Forelimb muscle (tissue), 1 donor: ENCODE measurements at regions not wholly inside any gene's neighbourhood (a gene's known extent, or its start where the extent isn't known, plus 50 kb on each side); places are given as distances from the start of the nearest gene placed in this dataset.
"Not testable (repeated sequence)": the region's sequence is repeated elsewhere in the genome, so short reads cannot be mapped to it uniquely, and the experiment has no call there.

ENCODE experiments used
- DNase-seq: peaks from one replicate; pipeline ENCODE4 v3.0.0-alpha.2; 2013; ENCODE audit warnings: low read depth

GRCh38 chr18:70425236-70425635 lies 136.4 kb downstream of the SOCS6 start:
- DNase-seq, result no peak

GRCh38 chr18:70423988-70424387 lies 135.1 kb downstream of the SOCS6 start:
- DNase-seq, result no peak

- DNase-seq, result no peak
Measured at GRCh38 chr18:70423120-70423519, 134.3 kb downstream of the SOCS6 start.

GRCh38 chr18:70422391-70422965 lies 133.6 kb downstream of the SOCS6 start:
- no peak for DNase-seq

GRCh38 chr18:70421471-70422390 lies 132.9 kb downstream of the SOCS6 start:
- DNase-seq, result no peak

- DNase-seq, result no peak
Measured at GRCh38 chr18:70420146-70420898, 131.5 kb downstream of the SOCS6 start.

GRCh38 chr18:70419526-70419925 lies 130.7 kb downstream of the SOCS6 start:
- DNase-seq, result no peak

- DNase-seq, result no peak
Measured at GRCh38 chr18:70418546-70419311, 129.9 kb downstream of the SOCS6 start.

- no peak for DNase-seq
Measured at GRCh38 chr18:70417847-70418246, 129.0 kb downstream of the SOCS6 start.

GRCh38 chr18:70416496-70416895 lies 127.7 kb downstream of the SOCS6 start:
- no peak for DNase-seq

- DNase-seq, result no peak
Measured at GRCh38 chr18:70415823-70416488, 127.1 kb downstream of the SOCS6 start.

- DNase-seq, result no peak
Measured at GRCh38 chr18:70414315-70414900, 125.6 kb downstream of the SOCS6 start.

- no peak for DNase-seq
Measured at GRCh38 chr18:70413455-70413854, 124.6 kb downstream of the SOCS6 start.

GRCh38 chr18:70411876-70412435 lies 123.1 kb downstream of the SOCS6 start:
- no peak for DNase-seq

- DNase-seq, result no peak
Measured at GRCh38 chr18:70411307-70411706, 122.5 kb downstream of the SOCS6 start.

- no peak for DNase-seq
Measured at GRCh38 chr18:70405052-70405451, 116.2 kb downstream of the SOCS6 start.

- no peak for DNase-seq
Measured at GRCh38 chr18:70400476-70400875, 111.6 kb downstream of the SOCS6 start.

GRCh38 chr18:70398076-70398475 lies 109.2 kb downstream of the SOCS6 start:
- DNase-seq, result no peak

GRCh38 chr18:70397259-70397925 lies 108.5 kb downstream of the SOCS6 start:
- no peak for DNase-seq

- DNase-seq, result not testable (repeated sequence)
Measured at GRCh38 chr18:70395771-70396170, 106.9 kb downstream of the SOCS6 start.
